GM21825 (cell line): ENCODE measurements at regions not wholly inside any gene's neighbourhood (a gene's known extent, or its start where the extent isn't known, plus 50 kb on each side); places are given as distances from the start of the nearest gene placed in this dataset.
"Not testable (repeated sequence)": the region's sequence is repeated elsewhere in the genome, so short reads cannot be mapped to it uniquely, and the experiment has no call there.

ENCODE experiments used
- ATAC-seq: cut with Tn5 transposase; IDR thresholded peaks from one replicate; pipeline ENCODE4 v1.9.1; 2021; ENCODE audit warnings: mild to moderate bottlenecking, moderate library complexity; ENCODE audit not compliant: unreplicated experiment

- no peak for ATAC-seq
Measured at GRCh38 chr2:150681120-150681804, 193.8 kb upstream of the RND3 start.

- ATAC-seq: no peak
Measured at GRCh38 chr2:150679456-150680120, 192.1 kb upstream of the RND3 start.

- ATAC-seq: no peak
Measured at GRCh38 chr2:150677551-150677950, 190.1 kb upstream of the RND3 start.

- no peak for ATAC-seq
Measured at GRCh38 chr2:150676747-150677383, 189.4 kb upstream of the RND3 start.

- no peak for ATAC-seq
Measured at GRCh38 chr2:150675807-150676206, 188.3 kb upstream of the RND3 start.

- ATAC-seq: no peak
Measured at GRCh38 chr2:150674283-150674682, 186.8 kb upstream of the RND3 start.

GRCh38 chr2:150672311-150672710 lies 184.8 kb upstream of the RND3 start:
- ATAC-seq: no peak

GRCh38 chr2:150669492-150669891 lies 182.0 kb upstream of the RND3 start:
- ATAC-seq: no peak

GRCh38 chr2:150667039-150667438 lies 179.6 kb upstream of the RND3 start:
- ATAC-seq: not testable (repeated sequence)

GRCh38 chr2:150663143-150663542 lies 175.7 kb upstream of the RND3 start:
- ATAC-seq: no peak

GRCh38 chr2:150656002-150656401 lies 168.5 kb upstream of the RND3 start:
- ATAC-seq: no peak

GRCh38 chr2:150653351-150653750 lies 165.9 kb upstream of the RND3 start:
- no peak for ATAC-seq

- ATAC-seq: no peak
Measured at GRCh38 chr2:150647943-150648342, 160.5 kb upstream of the RND3 start.

GRCh38 chr2:150646746-150647145 lies 159.3 kb upstream of the RND3 start:
- ATAC-seq: no peak

GRCh38 chr2:150644298-150645067 lies 157.0 kb upstream of the RND3 start:
- no peak for ATAC-seq

- ATAC-seq: no peak
Measured at GRCh38 chr2:150643114-150643725, 155.8 kb upstream of the RND3 start.

- ATAC-seq: no peak
Measured at GRCh38 chr2:150640039-150640438, 152.6 kb upstream of the RND3 start.

GRCh38 chr2:150639383-150639782 lies 151.9 kb upstream of the RND3 start:
- no peak for ATAC-seq

- no peak for ATAC-seq
Measured at GRCh38 chr2:150631236-150631821, 143.9 kb upstream of the RND3 start.

- no peak for ATAC-seq
Measured at GRCh38 chr2:150630587-150631235, 143.2 kb upstream of the RND3 start.
